HG02798 (cell line): ENCODE measurements at regions not wholly inside any gene's neighbourhood (a gene's known extent, or its start where the extent isn't known, plus 50 kb on each side); places are given as distances from the start of the nearest gene placed in this dataset.

ENCODE experiments used
- ATAC-seq: cut with Tn5 transposase; IDR thresholded peaks from one replicate; pipeline ENCODE4 v1.9.1; 2021; ENCODE audit warnings: mild to moderate bottlenecking; ENCODE audit not compliant: unreplicated experiment, poor library complexity

DNA sequence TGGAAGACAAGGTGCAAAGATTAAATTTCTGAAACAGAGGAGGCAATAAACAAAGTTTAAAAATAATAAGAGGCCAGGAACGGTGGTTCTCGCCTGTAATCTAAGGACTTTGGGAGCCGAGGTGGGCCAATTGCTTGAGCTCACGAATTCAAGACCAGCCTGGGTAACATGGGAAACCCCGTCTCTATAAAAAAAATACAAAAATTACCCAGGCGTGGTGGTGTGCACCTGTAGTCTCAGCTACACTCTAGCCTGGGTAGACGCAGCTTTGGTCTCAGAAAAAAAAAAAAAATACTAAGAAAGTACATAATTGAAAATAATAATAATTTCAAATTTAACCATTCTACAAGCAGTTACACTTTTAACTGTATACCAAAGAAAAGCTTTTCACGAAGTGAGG lies 744.6 kb upstream of the POU3F3 start:
- no peak for ATAC-seq

DNA sequence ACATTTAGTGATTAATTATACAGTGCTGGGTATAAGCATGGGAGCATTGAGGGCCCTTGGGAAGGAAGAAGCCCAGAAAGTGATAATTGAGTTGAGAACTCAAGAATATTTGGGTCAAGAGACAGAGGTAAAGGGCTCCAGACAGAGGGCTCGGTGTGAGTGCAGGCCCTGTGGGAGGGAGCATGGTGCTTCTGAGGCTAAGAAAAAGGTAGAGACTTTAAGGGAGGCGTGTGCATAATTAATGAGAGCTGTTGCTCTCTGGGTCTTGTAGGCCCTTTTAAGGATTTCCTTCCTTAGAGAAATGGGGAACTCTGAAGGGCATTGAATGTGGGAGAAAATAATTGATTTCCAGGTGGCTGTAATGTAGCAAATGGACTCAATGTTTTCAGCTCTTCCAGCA lies 735.0 kb upstream of the POU3F3 start:
- no peak for ATAC-seq

DNA sequence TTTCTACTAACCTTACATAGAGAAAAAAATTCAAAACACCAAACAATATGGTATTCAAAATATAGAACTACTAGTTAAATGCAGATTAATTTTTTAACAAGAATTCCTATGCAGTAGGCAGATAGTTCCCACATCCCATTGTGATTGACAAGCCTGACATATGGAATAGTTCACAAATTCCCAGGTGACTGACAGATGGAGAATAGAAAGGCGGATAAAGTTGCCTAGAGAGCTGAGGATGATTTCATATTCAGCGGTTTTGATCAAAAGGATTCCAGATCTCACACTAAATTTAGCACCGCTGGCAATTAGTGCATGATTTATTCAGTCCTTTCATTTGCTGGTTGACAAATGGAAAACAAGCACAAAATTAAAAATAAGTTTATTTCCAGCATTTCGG lies 733.7 kb upstream of the POU3F3 start:
- no peak for ATAC-seq

DNA sequence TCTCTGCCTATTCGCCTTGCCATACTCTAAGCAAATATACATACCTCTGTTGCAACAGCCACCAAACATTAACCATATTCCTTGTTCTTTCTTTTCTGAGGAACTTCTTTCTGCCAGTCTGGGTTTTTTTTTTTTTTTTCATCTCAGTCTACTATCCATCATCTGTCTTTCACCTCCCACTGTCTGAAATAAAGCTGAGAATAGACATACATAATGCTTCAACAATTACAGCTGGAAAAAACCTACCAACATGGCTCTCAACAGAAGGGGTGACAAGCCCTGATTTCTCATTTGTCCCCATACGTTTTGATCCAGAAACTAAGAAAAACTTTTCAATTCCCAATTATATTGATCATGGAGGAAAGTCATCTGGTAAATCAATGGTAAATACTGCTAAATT lies 728.8 kb upstream of the POU3F3 start:
- ATAC-seq = no peak

DNA sequence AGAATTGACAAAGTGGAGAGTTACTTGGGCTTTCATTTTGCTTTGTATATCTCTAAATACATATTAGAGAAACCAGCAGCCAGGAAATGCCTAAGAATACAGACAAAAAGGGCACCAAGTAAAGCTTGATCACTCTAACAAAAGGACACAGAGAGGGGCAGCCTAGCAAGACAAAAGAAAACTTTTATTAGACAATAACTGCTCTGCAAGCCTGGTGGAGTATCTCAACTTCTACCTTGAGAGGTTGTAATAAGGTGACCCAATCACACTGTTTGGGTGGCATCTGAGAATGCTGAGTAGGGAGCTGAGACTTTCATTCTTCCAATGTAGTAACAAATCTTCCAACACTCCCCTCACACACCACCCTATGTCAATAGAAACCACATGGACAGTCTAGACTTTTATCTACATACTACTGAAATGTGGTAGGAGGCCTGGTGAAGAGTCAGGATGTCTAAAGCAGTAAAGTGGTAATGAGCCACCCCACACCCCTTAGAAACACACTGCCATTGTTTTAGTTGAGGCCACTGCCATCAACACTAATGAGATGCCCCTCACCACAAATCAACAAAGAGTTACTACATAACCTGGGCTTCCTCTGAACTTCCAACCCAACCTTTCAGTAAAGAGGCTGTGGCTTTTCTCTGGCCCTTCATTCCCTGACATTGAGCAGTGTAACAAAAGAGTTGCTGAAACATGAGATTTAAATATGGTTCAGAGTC lies 726.7 kb upstream of the POU3F3 start:
- ATAC-seq = no peak

DNA sequence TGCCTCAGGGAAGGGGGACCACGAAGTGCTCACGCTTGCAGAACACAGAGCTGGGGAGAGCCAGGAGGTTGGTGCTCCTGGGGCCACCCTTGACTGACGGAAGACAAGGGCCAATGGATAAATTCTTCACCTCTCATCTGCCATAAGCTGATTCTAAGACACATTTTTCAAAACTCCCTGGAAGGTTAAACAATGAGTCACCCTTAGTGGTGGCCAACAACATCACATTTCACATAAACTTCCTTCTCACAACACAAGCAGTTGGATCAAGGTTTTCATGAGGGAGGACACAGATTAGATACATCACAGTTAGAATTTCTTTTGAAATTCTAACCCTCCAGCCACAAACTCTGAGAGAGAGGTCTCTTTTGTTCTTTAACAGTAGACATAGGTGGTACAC lies 713.6 kb upstream of the POU3F3 start:
- no peak for ATAC-seq

DNA sequence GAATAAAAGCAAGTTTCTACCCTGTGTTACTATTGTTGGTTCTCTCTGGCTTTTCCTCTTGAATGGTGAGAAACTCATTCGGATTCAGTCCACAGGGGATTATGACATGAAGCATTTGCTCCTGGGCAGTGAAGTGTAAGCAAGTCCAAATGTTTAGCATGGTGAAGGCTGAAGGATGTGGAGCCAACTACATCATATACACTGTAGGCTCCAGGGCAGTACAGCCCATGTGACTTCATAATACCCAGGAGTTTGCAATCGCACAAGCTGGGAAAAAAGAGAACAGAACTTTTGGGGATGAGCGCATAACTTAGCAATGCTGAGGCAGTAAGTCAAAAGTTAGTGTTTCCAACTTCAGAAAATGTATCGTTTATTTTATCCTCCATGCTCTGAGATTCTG lies 695.7 kb upstream of the POU3F3 start:
- no peak for ATAC-seq

DNA sequence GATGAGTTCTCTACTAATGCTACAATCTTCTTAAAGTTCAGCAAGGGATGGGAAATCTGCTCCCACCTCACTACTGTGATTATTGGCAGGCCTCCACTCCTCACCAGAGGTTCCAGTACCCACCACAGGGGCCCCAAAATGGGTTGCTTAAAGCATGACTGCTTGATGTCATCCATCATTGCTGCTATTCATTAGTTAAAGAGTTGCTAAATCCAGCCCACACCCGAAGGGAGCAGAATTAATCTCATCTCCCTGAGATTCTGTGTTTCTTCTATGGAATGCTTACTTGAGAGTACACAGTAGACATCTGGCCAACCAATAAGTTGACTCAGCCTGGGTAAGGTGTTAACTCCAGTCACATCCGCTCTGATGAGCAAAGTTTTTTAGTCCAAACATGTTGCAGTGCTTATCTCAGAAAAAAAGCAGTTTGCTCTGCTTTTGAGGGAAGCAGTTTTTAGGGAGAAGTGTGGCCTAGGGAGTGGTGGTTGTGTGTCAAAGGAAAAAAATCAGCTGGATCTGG lies 690.2 kb upstream of the POU3F3 start:
- no peak for ATAC-seq

DNA sequence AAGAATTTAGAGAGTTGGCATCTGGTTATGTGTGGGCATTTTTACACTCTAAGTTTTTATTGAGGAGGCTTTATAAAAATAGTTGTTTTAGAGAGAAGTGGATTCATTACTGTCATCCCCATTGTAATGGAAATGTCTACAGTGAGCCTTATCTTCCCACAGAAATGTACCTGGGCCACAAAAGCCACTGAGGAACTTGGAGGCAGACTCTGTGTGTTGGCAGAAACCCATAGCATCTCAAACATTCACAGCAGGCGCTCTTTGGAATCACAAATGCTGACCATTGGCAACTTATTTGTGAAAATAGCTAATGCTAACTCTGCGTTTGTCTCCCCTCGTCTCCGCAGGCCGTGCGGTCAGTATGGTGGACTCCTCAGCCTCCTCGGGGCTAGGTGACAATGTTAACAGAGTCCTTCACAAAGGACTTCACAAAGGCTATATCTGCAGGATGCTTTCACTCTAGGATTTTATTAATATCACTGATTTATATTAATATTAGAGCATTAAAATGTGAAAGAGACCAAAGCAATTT lies 689.1 kb upstream of the POU3F3 start:
- no peak for ATAC-seq

DNA sequence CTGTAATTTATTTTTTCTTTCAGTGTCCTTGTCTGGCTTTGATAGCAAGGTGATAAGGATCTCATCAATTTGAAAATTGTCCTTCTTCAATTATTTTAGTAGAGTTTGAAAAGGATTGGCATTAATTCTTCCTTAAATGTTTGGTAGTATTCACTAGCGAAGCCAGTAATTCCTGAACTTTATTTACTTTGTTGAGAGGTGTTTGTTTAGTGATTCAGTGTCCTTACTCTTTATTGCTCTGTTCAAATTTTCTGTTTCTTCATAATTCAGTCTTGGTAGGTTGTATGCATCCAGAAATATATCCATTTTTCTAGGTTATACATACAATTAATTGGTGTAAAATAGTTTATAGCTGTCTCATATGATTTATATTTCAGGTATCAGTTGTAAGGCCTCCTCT lies 676.7 kb upstream of the POU3F3 start:
- no peak for ATAC-seq

DNA sequence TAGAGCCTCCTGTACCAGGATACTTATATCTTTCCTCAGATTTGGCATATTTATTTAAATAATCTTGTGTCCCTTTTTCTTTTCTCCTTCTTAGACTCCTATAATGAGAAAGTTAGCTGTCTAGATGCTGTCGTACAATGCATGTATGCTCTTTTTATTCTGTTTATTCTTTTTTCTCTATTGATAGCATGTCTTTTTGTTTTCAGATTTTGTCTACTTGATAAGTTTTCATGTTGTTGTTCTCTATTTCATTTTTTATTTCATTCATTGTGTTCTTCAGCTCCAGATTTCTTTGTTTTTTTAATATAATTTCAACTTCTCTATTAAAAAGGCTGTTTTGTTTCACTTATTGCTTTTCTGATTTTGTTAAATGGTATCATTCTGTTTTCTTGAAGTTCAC lies 674.3 kb upstream of the POU3F3 start:
- no peak for ATAC-seq

DNA sequence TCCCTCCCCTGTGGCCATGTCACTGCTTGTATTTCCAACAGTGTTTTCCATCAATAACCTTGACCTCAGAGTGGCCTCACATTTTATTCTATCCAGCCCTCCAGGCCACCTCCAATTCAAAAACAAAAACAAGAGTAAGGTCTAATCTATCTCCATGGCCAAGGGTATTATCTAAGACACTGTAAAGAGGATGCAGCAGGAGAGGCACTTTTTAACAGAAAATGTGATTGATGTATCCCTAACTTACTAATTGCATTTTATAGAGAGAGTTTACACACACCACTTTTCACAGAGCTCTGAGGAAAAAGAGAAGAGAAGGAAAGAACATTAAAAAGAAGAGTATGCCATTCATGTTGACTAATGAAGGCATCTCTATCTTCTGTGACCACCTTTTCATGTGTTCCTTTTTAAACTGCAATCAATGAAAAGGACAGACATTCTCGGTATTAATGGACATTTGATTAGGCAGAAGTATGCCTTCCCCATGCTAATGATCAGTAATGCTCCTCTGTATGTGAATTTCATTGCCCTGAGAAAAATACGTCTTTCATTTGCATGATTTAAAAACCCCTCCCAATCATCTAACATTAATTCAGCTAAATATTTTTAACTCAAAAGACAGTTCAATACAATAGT lies 653.3 kb upstream of the POU3F3 start:
- no peak for ATAC-seq

DNA sequence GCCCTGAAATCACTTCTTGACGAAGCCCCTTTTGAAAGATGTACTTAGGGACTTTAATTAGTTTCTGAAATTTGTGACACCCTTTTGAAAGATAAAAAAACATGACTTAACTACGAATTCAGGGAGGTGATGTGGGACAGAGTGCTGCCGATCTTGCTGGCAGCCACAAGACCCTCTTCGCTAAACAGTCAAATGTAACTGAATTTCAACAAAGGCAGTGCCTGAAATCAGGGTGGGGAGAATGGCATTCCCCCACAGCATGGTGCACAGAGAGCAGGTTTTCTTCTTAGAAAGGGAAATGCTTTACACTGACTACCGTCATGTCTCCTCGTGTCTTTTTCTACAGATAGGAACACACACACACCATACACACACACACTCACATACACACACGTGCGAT lies 640.2 kb upstream of the POU3F3 start:
- ATAC-seq = no peak

DNA sequence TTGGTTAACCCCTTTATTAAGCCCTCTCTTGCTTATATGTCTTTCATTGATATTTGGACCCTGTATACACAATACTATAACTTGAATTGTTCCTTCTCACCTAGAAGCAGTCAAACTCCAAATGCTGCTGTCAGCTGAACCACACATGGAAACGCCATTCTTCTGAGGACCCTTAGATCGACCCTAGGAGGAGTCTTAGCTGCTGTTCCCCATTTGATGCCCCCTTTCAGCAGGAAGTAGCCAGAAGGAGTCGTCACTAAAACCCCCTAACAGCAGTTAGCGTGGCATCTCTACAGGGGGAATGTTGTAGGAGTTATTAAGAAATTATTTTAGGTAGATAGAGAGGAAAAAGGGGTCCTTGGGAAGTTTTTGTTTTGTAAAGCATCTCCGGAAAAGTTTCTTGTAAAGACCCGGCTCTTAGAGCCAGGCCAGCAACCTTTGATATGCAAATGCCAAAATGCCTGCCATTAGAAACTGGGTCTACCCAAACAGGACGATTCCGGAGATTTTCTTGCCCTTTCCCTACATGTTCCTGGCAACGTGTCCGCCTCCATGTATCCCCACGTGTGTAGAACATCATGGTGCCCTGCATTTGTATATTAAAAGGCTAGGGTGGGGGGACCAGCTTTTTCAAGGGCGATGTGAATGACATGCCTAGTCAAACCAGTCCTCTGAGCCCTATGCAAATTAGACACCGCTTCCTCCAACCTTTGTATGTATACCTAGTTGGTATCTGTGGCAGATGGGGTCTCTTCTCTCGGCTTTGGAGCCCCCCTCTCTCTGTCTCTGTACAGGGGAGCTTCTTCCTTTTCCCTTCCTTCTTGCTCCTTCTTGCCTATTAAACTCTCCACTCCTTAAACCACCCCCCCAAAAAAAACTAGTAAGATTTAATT lies 638.4 kb upstream of the POU3F3 start:
- no peak for ATAC-seq

DNA sequence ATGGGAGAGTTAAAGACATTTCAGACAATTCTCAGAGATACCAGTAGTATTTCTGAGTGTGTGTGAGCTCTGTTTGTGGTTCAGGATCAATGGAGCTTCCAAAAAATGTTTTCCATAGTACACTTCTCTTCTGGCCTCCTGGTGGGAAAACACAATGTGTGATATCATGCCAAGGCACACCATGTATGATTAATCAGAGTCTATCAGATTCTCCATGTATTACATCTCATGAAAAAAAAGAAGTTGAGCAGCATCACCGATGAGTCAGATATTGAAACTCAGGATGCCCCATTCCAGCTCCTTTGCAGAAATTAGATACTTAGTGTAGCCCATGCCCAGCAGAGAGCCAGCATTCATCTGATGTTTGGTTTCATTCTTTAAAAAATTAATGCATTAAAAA lies 620.3 kb upstream of the POU3F3 start:
- ATAC-seq = no peak

DNA sequence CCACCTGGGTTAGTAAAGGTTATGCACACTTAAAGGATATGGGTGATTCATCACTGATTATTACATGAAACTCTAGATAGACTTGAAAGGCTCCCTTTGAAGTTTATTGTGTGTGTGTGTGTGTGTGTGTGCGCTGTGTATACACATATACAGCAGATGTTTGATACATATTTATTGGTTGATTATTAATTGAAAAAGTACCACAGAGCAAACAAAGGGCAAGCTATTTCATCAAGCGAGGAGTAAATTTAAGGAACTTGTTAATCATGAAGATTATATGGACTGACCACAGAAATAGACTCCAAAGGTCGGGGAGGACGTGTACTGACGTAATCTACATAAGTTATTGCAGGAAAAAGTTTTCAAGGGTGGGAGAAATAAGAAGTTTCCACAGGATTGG lies 617.4 kb upstream of the POU3F3 start:
- no peak for ATAC-seq

DNA sequence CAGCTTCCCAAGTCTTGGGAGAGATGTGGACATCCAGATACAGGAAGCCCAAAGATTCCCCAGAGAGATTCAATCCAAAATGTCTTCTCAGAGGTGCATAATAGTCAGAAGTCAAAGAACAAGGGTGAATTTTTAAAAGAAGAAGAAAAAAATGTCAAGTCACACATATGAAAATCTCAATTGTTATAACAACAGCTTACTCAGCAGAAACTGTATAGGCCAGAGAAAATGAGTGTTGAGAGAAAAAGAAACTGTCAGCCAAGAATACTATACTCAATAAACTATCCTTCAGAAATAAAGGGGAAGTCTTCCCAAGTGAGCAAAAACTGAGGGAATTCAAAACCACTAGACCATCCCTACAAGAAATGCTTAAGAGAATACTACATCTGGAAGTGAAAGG lies 612.9 kb upstream of the POU3F3 start:
- no peak for ATAC-seq

DNA sequence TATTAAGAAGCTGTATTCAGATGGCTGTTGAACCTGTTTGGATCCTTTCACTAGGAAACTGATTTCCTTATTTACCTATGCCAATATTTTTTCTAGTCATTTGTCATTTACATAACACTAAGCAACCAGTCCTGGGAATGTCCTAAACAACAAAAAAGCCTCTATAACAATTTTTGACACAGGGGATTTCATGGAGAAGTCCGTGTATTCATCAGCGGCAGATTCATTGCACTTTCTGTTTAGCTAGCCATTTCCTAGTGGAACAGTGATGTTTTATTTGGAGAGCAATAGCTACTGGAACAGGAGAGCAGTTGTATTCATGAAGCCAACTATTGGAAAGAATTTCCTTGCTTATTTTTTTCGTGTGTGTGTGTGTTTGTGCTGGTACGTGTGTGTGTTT lies 604.3 kb upstream of the POU3F3 start:
- no peak for ATAC-seq

DNA sequence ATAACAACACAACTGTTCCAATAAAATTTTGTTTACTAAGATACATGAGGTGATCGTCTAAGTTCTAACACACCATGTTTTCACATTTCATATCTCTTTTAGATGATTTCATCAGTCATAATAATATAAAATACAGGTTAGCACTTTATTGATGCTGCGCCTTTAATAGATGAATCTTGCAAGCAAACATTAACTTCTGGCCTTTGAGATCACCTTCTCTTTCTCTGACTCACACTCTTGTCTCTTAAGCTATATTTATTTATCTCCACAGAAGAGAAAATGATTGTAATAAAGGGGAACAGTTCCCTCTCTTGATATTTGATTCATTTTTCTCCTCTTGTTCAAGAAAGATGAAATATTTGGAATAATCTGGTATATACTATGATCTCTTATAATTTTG lies 603.3 kb upstream of the POU3F3 start:
- ATAC-seq = no peak

DNA sequence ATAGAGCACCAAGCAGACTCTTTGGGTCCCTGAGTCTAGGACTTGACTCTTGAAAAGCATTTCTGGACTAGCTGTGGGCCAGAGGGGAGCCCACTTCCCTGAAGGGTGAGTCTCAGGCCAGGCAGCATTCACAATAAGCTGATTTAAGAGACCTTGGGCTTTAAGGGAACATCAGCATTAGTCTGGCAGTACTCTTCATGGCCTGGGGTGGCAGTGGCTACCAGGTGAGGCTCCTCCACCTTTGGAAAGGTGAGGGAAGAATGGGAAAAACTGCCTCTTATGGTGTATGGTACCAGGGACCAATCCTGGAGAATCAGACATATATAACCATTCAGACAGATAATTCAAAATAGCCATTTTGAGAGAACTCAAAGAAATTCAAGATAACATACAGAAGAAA lies 599.9 kb upstream of the POU3F3 start:
- no peak for ATAC-seq

DNA sequence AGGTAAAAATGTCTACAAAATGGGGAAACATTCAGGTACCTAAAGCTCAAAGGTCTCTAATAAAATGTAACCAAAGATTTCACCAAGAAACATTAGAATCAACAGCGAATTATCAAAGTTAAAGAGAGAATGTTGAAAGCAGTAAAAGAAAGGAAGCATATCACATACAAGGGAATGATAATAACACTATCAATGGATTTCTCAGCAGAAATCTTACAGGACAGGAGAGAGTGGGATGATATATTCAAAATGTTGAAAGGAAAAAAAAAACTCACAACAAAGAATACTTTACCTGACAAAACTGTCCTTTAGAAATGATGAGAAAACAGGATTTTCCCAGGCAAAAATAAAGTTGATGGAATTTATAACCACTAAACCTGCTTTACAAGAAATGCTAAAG lies 591.2 kb upstream of the POU3F3 start:
- ATAC-seq = no peak
